GM13976 (cell line): ENCODE measurements at regions not wholly inside any gene's neighbourhood (a gene's known extent, or its start where the extent isn't known, plus 50 kb on each side); places are given as distances from the start of the nearest gene placed in this dataset.

Experiments
- DNase-seq: peaks from one replicate; pipeline ENCODE4 v3.0.0; 2012; ENCODE audit warnings: low spot score
- in situ Hi-C: fragments of 300-500 bp; cut with MboI; formaldehyde crosslinking; loops from one replicate; pipeline ENCODE4 v1.12.0; 2022; ENCODE audit warnings: low sequenced_read_pairs, mixed read lengths, inconsistent platforms; ENCODE audit not compliant: unreplicated experiment
- TF ChIP-seq, protein P1 (sequence below): IDR thresholded peaks from 2 replicates; pipeline ENCODE4 v1.5.1; 2012; ENCODE audit warnings: borderline replicate concordance, mild to moderate bottlenecking; ENCODE audit not compliant: insufficient read depth; ENCODE audit errors: extremely low read depth, missing control alignments, control extremely low read depth

DNA sequence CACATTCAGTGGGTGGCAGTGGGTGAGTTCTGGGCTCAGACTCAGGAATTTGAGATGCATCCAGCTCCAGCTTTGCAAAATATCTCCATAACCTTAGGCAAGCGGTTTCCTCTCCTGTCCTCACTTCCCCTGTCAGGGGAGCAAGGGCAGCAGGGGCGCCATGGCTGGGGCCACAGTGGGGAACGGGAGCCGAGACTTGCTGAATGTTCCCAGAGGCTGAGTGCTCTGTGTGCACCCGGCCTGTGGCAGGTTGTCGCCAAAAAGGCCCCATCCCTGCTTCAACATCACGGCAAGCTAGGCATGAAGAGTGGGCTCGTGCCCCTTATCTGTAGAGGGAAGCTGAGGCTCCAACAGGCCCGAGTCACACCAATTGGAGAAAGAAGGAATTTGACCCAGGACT, 268.8 kb downstream of the NSG2 start:
- in situ Hi-C loops, result loop anchor here (25.0 kb wide), 1 partner anchor 702 kb away; the partner anchor contains the start of gene BOD1
- DNase-seq, result no peak
- TF ChIP-seq, protein P1, sequence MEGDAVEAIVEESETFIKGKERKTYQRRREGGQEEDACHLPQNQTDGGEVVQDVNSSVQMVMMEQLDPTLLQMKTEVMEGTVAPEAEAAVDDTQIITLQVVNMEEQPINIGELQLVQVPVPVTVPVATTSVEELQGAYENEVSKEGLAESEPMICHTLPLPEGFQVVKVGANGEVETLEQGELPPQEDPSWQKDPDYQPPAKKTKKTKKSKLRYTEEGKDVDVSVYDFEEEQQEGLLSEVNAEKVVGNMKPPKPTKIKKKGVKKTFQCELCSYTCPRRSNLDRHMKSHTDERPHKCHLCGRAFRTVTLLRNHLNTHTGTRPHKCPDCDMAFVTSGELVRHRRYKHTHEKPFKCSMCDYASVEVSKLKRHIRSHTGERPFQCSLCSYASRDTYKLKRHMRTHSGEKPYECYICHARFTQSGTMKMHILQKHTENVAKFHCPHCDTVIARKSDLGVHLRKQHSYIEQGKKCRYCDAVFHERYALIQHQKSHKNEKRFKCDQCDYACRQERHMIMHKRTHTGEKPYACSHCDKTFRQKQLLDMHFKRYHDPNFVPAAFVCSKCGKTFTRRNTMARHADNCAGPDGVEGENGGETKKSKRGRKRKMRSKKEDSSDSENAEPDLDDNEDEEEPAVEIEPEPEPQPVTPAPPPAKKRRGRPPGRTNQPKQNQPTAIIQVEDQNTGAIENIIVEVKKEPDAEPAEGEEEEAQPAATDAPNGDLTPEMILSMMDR, result no peak

GRCh38 chr5:174315471-174315870, 270.0 kb downstream of the NSG2 start:
- DNase-seq, result no peak
- TF ChIP-seq, protein P1, result no peak
- in situ Hi-C loops, result loop anchor here (25.0 kb wide), 1 partner anchor 703 kb away; the partner anchor contains the start of gene BOD1

DNA sequence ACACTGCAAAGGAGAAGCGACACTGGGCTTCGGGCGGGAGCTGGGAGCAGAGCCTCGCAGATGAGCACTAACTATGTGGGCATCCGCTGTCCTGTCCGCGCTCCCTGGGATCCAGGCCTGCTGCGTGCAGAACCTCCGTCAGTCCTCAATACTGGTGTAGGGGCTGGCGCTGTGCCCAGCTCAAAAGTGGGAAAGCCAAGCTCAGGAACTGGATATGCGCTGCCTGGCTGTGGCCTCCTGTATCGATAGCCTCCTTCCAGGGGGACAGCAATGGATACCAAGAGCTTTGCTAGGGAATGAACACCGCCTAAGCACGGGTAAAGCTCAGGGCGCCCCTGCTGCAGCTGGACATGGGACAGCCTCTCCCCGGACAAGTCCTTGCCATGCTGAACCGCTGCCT, 270.4 kb downstream of the NSG2 start:
- in situ Hi-C loops, result loop anchor here (25.0 kb wide), 1 partner anchor 704 kb away; the partner anchor contains the start of gene BOD1
- DNase-seq, result no peak
- TF ChIP-seq, protein P1, result no peak

GRCh38 chr5:174316326-174316725, 270.8 kb downstream of the NSG2 start:
- DNase-seq, result no peak
- in situ Hi-C loops, result loop anchor here (25.0 kb wide), 1 partner anchor 704 kb away; the partner anchor contains the start of gene BOD1
- TF ChIP-seq, protein P1, result no peak

- in situ Hi-C loops, result loop anchor here (25.0 kb wide), 1 partner anchor 705 kb away; the partner anchor contains the start of gene BOD1
- DNase-seq, result peak; percentile 55
These were observed 271.9 kb downstream of the NSG2 start for GRCh38 chr5:174317256-174317894.

GRCh38 chr5:174318578-174318977, 273.1 kb downstream of the NSG2 start:
- TF ChIP-seq, protein P1, result no peak
- in situ Hi-C loops, result loop anchor here (25.0 kb wide), 1 partner anchor 706 kb away; the partner anchor contains the start of gene BOD1
- no peak for DNase-seq

More at GRCh38 chr5:174317256-174317894, 271.9 kb downstream of the NSG2 start:
- TF ChIP-seq, protein P1, result peak; percentile 82
